ENCODE measurements at regions not wholly inside any gene's neighbourhood (a gene's known extent, or its start where the extent isn't known, plus 50 kb on each side); places are given as distances from the start of the nearest gene placed in this dataset.

GRCh38 chr12:91492648-91493047, 310.0 kb upstream of the DCN start:
- no peaks in the 10 kb centered on the region for H3K27me3 ChIP-seq
- no peak overlapping the region for H3K27ac ChIP-seq
- WGBS, 2 donors = 83 to 85% methylated on average over 1 of the region's 1 CpG
- ATAC-seq (ENCODE audit: low FRiP score in 2 of 2) = no peak
- DNase-seq = no peak
- TF ChIP-seq POLR2AphosphoS5 (IDR thresholded peaks at IDR 0.05) = no peak
- no peak for TF ChIP-seq EP300 (IDR thresholded peaks at IDR 0.05)
- TF ChIP-seq CTCF (IDR thresholded peaks at IDR 0.05) = no peak
- no peak for TF ChIP-seq POLR2A (IDR thresholded peaks at IDR 0.05)
- no peaks in the 10 kb centered on the region for H3K36me3 ChIP-seq
- no peaks in the 10 kb centered on the region for H3K9me3 ChIP-seq
- H3K4me3 ChIP-seq = no peak overlapping the region
- H3K4me1 ChIP-seq = no peaks in the 10 kb centered on the region

- Histone ChIP-seq H3K9me3 (no peaks in the 10 kb centered on the region), H3K27ac (no peak overlapping the region), H3K36me3 (no peaks in the 10 kb centered on the region), H3K27me3 (no peaks in the 10 kb centered on the region), H3K4me1 (no peaks in the 10 kb centered on the region), H3K4me3 (no peak overlapping the region)
- ATAC-seq (ENCODE audit: low FRiP score in 2 of 2) (no peak), DNase-seq (no peak)
- 80 to 85% methylated on average over 4 of the region's 4 CpGs for WGBS, 2 donors
- no peak for TF ChIP-seq POLR2AphosphoS5 (IDR thresholded peaks at IDR 0.05)
- TF ChIP-seq POLR2A (IDR thresholded peaks at IDR 0.05) = no peak
- no peak for TF ChIP-seq CTCF (IDR thresholded peaks at IDR 0.05)
- TF ChIP-seq EP300 (IDR thresholded peaks at IDR 0.05) = no peak
Observed at GRCh38 chr12:91490667-91491311, 308.2 kb upstream of the DCN start.

GRCh38 chr12:91483471-91483985, 300.9 kb upstream of the DCN start:
- Histone ChIP-seq H3K9me3 (no peaks in the 10 kb centered on the region), H3K36me3 (no peaks in the 10 kb centered on the region), H3K27me3 (no peaks in the 10 kb centered on the region), H3K27ac (no peak overlapping the region), H3K4me1 (no peaks in the 10 kb centered on the region), H3K4me3 (no peak overlapping the region)
- TF ChIP-seq POLR2AphosphoS5 (IDR thresholded peaks at IDR 0.05) (no peak), CTCF (IDR thresholded peaks at IDR 0.05) (no peak), EP300 (IDR thresholded peaks at IDR 0.05) (no peak), POLR2A (IDR thresholded peaks at IDR 0.05) (no peak)
- no peak for ATAC-seq (ENCODE audit: low FRiP score in 2 of 2)
- no peak for DNase-seq
- 77 to 88% methylated on average over 6 of the region's 6 CpGs for WGBS, 2 donors

- DNase-seq (no peak), ATAC-seq (ENCODE audit: low FRiP score in 2 of 2) (no peak)
- no peaks in the 10 kb centered on the region for H3K36me3 ChIP-seq
- no peaks in the 10 kb centered on the region for H3K4me1 ChIP-seq
- whole genome bisulfite sequencing, 2 donors = 50 to 61% methylated on average over 1 of the region's 1 CpG
- TF ChIP-seq CTCF (IDR thresholded peaks at IDR 0.05) = no peak
- H3K27me3 ChIP-seq = no peaks in the 10 kb centered on the region
- H3K9me3 ChIP-seq = no peaks in the 10 kb centered on the region
- no peak overlapping the region for H3K27ac ChIP-seq
- H3K4me3 ChIP-seq = no peak overlapping the region
Observed at GRCh38 chr12:91482231-91482630, 299.6 kb upstream of the DCN start.

GRCh38 chr12:91478500-91478899, 295.9 kb upstream of the DCN start:
- WGBS, 2 donors = 89 to 92% methylated on average over 1 of the region's 1 CpG
- DNase-seq (no peak), ATAC-seq (ENCODE audit: low FRiP score in 2 of 2) (no peak)
- no peaks in the 10 kb centered on the region for H3K4me1 ChIP-seq
- H3K36me3 ChIP-seq = no peaks in the 10 kb centered on the region
- TF ChIP-seq EP300 (IDR thresholded peaks at IDR 0.05) = no peak
- TF ChIP-seq CTCF (IDR thresholded peaks at IDR 0.05) = no peak
- no peak for TF ChIP-seq POLR2A (IDR thresholded peaks at IDR 0.05)
- no peak for TF ChIP-seq POLR2AphosphoS5 (IDR thresholded peaks at IDR 0.05)
- no peaks in the 10 kb centered on the region for H3K27me3 ChIP-seq
- no peak overlapping the region for H3K27ac ChIP-seq
- no peaks in the 10 kb centered on the region for H3K9me3 ChIP-seq
- no peak overlapping the region for H3K4me3 ChIP-seq
